ENCODE measurements at regions not wholly inside any gene's neighbourhood (a gene's known extent, or its start where the extent isn't known, plus 50 kb on each side); places are given as distances from the start of the nearest gene placed in this dataset.

- Mint-ChIP-seq H3K27ac (no peak overlapping the region), H3K4me1 (ENCODE audit: low read depth) (no peaks in the 10 kb centered on the region), H3K36me3 (ENCODE audit: low read depth) (no peaks in the 10 kb centered on the region)
Measured at GRCh38 chr1:187433598-187433997, 604.8 kb downstream of the PLA2G4A start.

GRCh38 chr1:187442603-187443002, 613.9 kb downstream of the PLA2G4A start:
- no peaks in the 10 kb centered on the region for H3K4me1 Mint-ChIP-seq (ENCODE audit: low read depth)

More at GRCh38 chr1:187433598-187433997, 604.8 kb downstream of the PLA2G4A start:
- Mint-ChIP-seq H3K4me3 (no peak overlapping the region), H3K9me3 (no peaks in the 10 kb centered on the region), H3K27me3 (ENCODE audit: low read depth) (no peaks in the 10 kb centered on the region)

GRCh38 chr1:187443939-187444338, 615.2 kb downstream of the PLA2G4A start:
- no peak overlapping the region for H3K4me3 Mint-ChIP-seq
- no peaks in the 10 kb centered on the region for H3K4me1 Mint-ChIP-seq (ENCODE audit: low read depth)
- no peaks in the 10 kb centered on the region for H3K27me3 Mint-ChIP-seq (ENCODE audit: low read depth)
- no peak overlapping the region for H3K27ac Mint-ChIP-seq
- no peaks in the 10 kb centered on the region for H3K36me3 Mint-ChIP-seq (ENCODE audit: low read depth)
- no peaks in the 10 kb centered on the region for H3K9me3 Mint-ChIP-seq

More at GRCh38 chr1:187442603-187443002, 613.9 kb downstream of the PLA2G4A start:
- H3K9me3 Mint-ChIP-seq = no peaks in the 10 kb centered on the region
- H3K36me3 Mint-ChIP-seq (ENCODE audit: low read depth) = no peaks in the 10 kb centered on the region
- no peak overlapping the region for H3K4me3 Mint-ChIP-seq
- H3K27ac Mint-ChIP-seq = no peak overlapping the region
- H3K27me3 Mint-ChIP-seq (ENCODE audit: low read depth) = no peaks in the 10 kb centered on the region

- Mint-ChIP-seq H3K4me3 (no peak overlapping the region), H3K4me1 (ENCODE audit: low read depth) (no peaks in the 10 kb centered on the region), H3K36me3 (ENCODE audit: low read depth) (no peaks in the 10 kb centered on the region), H3K27ac (no peak overlapping the region), H3K27me3 (ENCODE audit: low read depth) (no peaks in the 10 kb centered on the region), H3K9me3 (no peaks in the 10 kb centered on the region)
Measured at GRCh38 chr1:187445066-187445465, 616.3 kb downstream of the PLA2G4A start.

GRCh38 chr1:187451238-187451637, 622.5 kb downstream of the PLA2G4A start:
- Mint-ChIP-seq H3K27ac (no peak overlapping the region), H3K27me3 (ENCODE audit: low read depth) (no peaks in the 10 kb centered on the region), H3K4me1 (ENCODE audit: low read depth) (no peaks in the 10 kb centered on the region), H3K9me3 (no peaks in the 10 kb centered on the region), H3K4me3 (no peak overlapping the region), H3K36me3 (ENCODE audit: low read depth) (no peaks in the 10 kb centered on the region)

- no peaks in the 10 kb centered on the region for H3K36me3 Mint-ChIP-seq (ENCODE audit: low read depth)
- H3K4me1 Mint-ChIP-seq (ENCODE audit: low read depth) = no peaks in the 10 kb centered on the region
- no peak overlapping the region for H3K4me3 Mint-ChIP-seq
- no peak overlapping the region for H3K27ac Mint-ChIP-seq
- no peaks in the 10 kb centered on the region for H3K27me3 Mint-ChIP-seq (ENCODE audit: low read depth)
- H3K9me3 Mint-ChIP-seq = no peaks in the 10 kb centered on the region
Measured at GRCh38 chr1:187454010-187454409, 625.3 kb downstream of the PLA2G4A start.

GRCh38 chr1:187456446-187456845, 627.7 kb downstream of the PLA2G4A start:
- H3K27me3 Mint-ChIP-seq (ENCODE audit: low read depth) = no peaks in the 10 kb centered on the region
- no peak overlapping the region for H3K27ac Mint-ChIP-seq
- no peak overlapping the region for H3K4me3 Mint-ChIP-seq
- H3K4me1 Mint-ChIP-seq (ENCODE audit: low read depth) = no peaks in the 10 kb centered on the region
- H3K9me3 Mint-ChIP-seq = peaks cover under 1% of the 10 kb centered on the region
- H3K36me3 Mint-ChIP-seq (ENCODE audit: low read depth) = no peaks in the 10 kb centered on the region

GRCh38 chr1:187460093-187460492, 631.3 kb downstream of the PLA2G4A start:
- Mint-ChIP-seq H3K36me3 (ENCODE audit: low read depth) (no peaks in the 10 kb centered on the region), H3K27ac (no peak overlapping the region), H3K4me3 (no peak overlapping the region), H3K27me3 (ENCODE audit: low read depth) (no peaks in the 10 kb centered on the region), H3K9me3 (peaks cover 22% of the 10 kb centered on the region), H3K4me1 (ENCODE audit: low read depth) (no peaks in the 10 kb centered on the region)

- no peak overlapping the region for H3K27ac Mint-ChIP-seq
- H3K4me3 Mint-ChIP-seq = no peak overlapping the region
- H3K27me3 Mint-ChIP-seq (ENCODE audit: low read depth) = no peaks in the 10 kb centered on the region
- H3K36me3 Mint-ChIP-seq (ENCODE audit: low read depth) = no peaks in the 10 kb centered on the region
- H3K4me1 Mint-ChIP-seq (ENCODE audit: low read depth) = no peaks in the 10 kb centered on the region
- H3K9me3 Mint-ChIP-seq = peaks cover 29% of the 10 kb centered on the region
Measured at GRCh38 chr1:187464320-187464719, 635.6 kb downstream of the PLA2G4A start.

- peaks cover 29% of the 10 kb centered on the region for H3K9me3 Mint-ChIP-seq
- H3K4me1 Mint-ChIP-seq (ENCODE audit: low read depth) = no peaks in the 10 kb centered on the region
- H3K36me3 Mint-ChIP-seq (ENCODE audit: low read depth) = no peaks in the 10 kb centered on the region
- no peak overlapping the region for H3K4me3 Mint-ChIP-seq
- no peak overlapping the region for H3K27ac Mint-ChIP-seq
- H3K27me3 Mint-ChIP-seq (ENCODE audit: low read depth) = no peaks in the 10 kb centered on the region
Measured at GRCh38 chr1:187465441-187465840, 636.7 kb downstream of the PLA2G4A start.

GRCh38 chr1:187469836-187470235, 641.1 kb downstream of the PLA2G4A start:
- Mint-ChIP-seq H3K4me1 (ENCODE audit: low read depth) (no peaks in the 10 kb centered on the region), H3K27ac (no peak overlapping the region), H3K9me3 (peaks cover 15% of the 10 kb centered on the region), H3K4me3 (no peak overlapping the region), H3K27me3 (ENCODE audit: low read depth) (no peaks in the 10 kb centered on the region), H3K36me3 (ENCODE audit: low read depth) (no peaks in the 10 kb centered on the region)

GRCh38 chr1:187471555-187471954, 642.8 kb downstream of the PLA2G4A start:
- H3K4me1 Mint-ChIP-seq (ENCODE audit: low read depth) = no peaks in the 10 kb centered on the region
- H3K36me3 Mint-ChIP-seq (ENCODE audit: low read depth) = no peaks in the 10 kb centered on the region
- no peak overlapping the region for H3K4me3 Mint-ChIP-seq
- H3K27ac Mint-ChIP-seq = no peak overlapping the region
- peaks cover 10% of the 10 kb centered on the region for H3K9me3 Mint-ChIP-seq
- H3K27me3 Mint-ChIP-seq (ENCODE audit: low read depth) = no peaks in the 10 kb centered on the region

- no peaks in the 10 kb centered on the region for H3K36me3 Mint-ChIP-seq (ENCODE audit: low read depth)
- H3K27me3 Mint-ChIP-seq (ENCODE audit: low read depth) = no peaks in the 10 kb centered on the region
- no peak overlapping the region for H3K27ac Mint-ChIP-seq
- H3K9me3 Mint-ChIP-seq = peaks cover 6% of the 10 kb centered on the region
- no peak overlapping the region for H3K4me3 Mint-ChIP-seq
- no peaks in the 10 kb centered on the region for H3K4me1 Mint-ChIP-seq (ENCODE audit: low read depth)
Measured at GRCh38 chr1:187474336-187474735, 645.6 kb downstream of the PLA2G4A start.

- Mint-ChIP-seq H3K4me3 (no peak overlapping the region), H3K27me3 (ENCODE audit: low read depth) (no peaks in the 10 kb centered on the region), H3K4me1 (ENCODE audit: low read depth) (no peaks in the 10 kb centered on the region), H3K36me3 (ENCODE audit: low read depth) (no peaks in the 10 kb centered on the region), H3K9me3 (peaks cover 3% of the 10 kb centered on the region), H3K27ac (no peak overlapping the region)
Measured at GRCh38 chr1:187476671-187477070, 647.9 kb downstream of the PLA2G4A start.

GRCh38 chr1:187477103-187477502, 648.4 kb downstream of the PLA2G4A start:
- H3K27ac Mint-ChIP-seq = no peak overlapping the region
- no peak overlapping the region for H3K4me3 Mint-ChIP-seq
- no peaks in the 10 kb centered on the region for H3K36me3 Mint-ChIP-seq (ENCODE audit: low read depth)
- H3K4me1 Mint-ChIP-seq (ENCODE audit: low read depth) = no peaks in the 10 kb centered on the region
- no peaks in the 10 kb centered on the region for H3K27me3 Mint-ChIP-seq (ENCODE audit: low read depth)
- peaks cover 3% of the 10 kb centered on the region for H3K9me3 Mint-ChIP-seq

GRCh38 chr1:187477535-187477934, 648.8 kb downstream of the PLA2G4A start:
- H3K27me3 Mint-ChIP-seq (ENCODE audit: low read depth) = no peaks in the 10 kb centered on the region
- H3K36me3 Mint-ChIP-seq (ENCODE audit: low read depth) = no peaks in the 10 kb centered on the region
- H3K9me3 Mint-ChIP-seq = peaks cover 3% of the 10 kb centered on the region
- no peak overlapping the region for H3K4me3 Mint-ChIP-seq
- no peak overlapping the region for H3K27ac Mint-ChIP-seq
- no peaks in the 10 kb centered on the region for H3K4me1 Mint-ChIP-seq (ENCODE audit: low read depth)

Measured in T-helper 1 cell treated with Interleukin-12 subunit alpha and Interleukin-12 subunit beta and Interleukin-4 antibody, amounts not matched to agents 30 μg/mL and 1 μg/mL, for 36 hours (primary cell).